Stomach (tissue), 4 donors: ENCODE measurements at regions not wholly inside any gene's neighbourhood (a gene's known extent, or its start where the extent isn't known, plus 50 kb on each side); places are given as distances from the start of the nearest gene placed in this dataset.

ENCODE experiments used
- POLR2A ChIP-seq, 4 donors: fragments of 450-650 bp; IDR thresholded peaks; one replicate each; pipeline ENCODE4 v1.6.1; 2016; ENCODE audit warnings: antibody characterized with exemption in 4 of 4, control low read depth in 2 of 4, mild to moderate bottlenecking in 1 of 4, moderate library complexity in 1 of 4
- TF ChIP-seq, protein P1 (sequence below), 7 experiments: fragments of 450-650 bp in 4 of 7; fragments of 200-600 bp in 3 of 7; sonication (generic) in 3 of 7; IDR thresholded peaks; one replicate each; pipeline ENCODE4 v1.5.1; 2016 to 2019; ENCODE audit warnings: antibody characterized with exemption in 7 of 7, control low read depth in 2 of 7, mild to moderate bottlenecking in 1 of 7

DNA sequence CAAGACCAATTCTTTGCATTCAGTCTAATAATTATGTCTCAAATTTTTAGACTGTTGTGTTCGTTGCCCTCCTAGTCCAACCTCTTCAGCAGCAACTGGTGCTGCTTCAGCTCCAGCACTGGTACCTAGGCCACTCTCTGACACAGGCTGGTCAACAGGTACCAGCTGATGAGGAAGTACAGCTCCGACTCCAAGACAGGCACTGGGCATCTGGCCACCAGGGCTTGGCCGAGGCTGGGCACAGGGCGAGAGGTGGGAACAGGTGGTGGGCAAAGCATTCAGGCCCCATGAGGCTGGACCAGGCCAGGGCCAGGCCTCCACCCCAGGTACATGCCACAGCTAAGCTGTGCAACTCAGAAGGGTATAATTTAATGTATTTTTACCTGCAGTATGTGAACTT lies 151.5 kb upstream of the AGR3 start:
- TF ChIP-seq, protein P1, sequence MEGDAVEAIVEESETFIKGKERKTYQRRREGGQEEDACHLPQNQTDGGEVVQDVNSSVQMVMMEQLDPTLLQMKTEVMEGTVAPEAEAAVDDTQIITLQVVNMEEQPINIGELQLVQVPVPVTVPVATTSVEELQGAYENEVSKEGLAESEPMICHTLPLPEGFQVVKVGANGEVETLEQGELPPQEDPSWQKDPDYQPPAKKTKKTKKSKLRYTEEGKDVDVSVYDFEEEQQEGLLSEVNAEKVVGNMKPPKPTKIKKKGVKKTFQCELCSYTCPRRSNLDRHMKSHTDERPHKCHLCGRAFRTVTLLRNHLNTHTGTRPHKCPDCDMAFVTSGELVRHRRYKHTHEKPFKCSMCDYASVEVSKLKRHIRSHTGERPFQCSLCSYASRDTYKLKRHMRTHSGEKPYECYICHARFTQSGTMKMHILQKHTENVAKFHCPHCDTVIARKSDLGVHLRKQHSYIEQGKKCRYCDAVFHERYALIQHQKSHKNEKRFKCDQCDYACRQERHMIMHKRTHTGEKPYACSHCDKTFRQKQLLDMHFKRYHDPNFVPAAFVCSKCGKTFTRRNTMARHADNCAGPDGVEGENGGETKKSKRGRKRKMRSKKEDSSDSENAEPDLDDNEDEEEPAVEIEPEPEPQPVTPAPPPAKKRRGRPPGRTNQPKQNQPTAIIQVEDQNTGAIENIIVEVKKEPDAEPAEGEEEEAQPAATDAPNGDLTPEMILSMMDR (IDR thresholded peaks at IDR 0.05): no peak
- no peak for TF ChIP-seq POLR2A (IDR thresholded peaks at IDR 0.05)
